GM19455 (cell line): ENCODE measurements at regions not wholly inside any gene's neighbourhood (a gene's known extent, or its start where the extent isn't known, plus 50 kb on each side); places are given as distances from the start of the nearest gene placed in this dataset.
"Not testable (repeated sequence)": the region's sequence is repeated elsewhere in the genome, so short reads cannot be mapped to it uniquely, and the experiment has no call there.

Source experiments
- ATAC-seq: cut with Tn5 transposase; IDR thresholded peaks from one replicate; pipeline ENCODE4 v1.9.1; 2021; ENCODE audit not compliant: unreplicated experiment

- ATAC-seq: no peak
Observed at GRCh38 chr13:62906469-62906868, 1490.8 kb upstream of the PCDH20 start.

DNA sequence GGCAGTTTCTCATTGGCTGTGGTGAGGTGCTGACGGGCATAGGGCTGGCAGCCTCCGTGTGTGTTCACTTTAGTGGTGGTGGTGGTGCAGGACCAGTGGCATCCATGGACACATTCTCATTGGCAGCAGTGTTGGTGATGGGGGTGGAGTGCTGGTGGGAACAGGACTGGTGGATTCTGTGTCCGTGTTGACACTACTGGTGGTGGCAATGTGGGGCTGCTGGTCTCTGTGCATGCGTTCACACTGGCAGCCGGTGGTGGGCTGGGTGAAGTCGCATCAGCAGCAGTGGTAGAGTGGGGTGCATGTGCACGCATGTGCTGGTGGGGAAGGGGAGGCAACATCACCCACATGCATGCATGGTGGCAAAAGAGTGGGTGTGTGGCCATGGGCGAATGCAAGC is 1471.4 kb upstream of the PCDH20 start:
- ATAC-seq: no peak

- no peak for ATAC-seq
Observed at GRCh38 chr13:62879071-62879470, 1463.4 kb upstream of the PCDH20 start.

GRCh38 chr13:62875118-62875640 is 1459.5 kb upstream of the PCDH20 start:
- ATAC-seq: no peak

DNA sequence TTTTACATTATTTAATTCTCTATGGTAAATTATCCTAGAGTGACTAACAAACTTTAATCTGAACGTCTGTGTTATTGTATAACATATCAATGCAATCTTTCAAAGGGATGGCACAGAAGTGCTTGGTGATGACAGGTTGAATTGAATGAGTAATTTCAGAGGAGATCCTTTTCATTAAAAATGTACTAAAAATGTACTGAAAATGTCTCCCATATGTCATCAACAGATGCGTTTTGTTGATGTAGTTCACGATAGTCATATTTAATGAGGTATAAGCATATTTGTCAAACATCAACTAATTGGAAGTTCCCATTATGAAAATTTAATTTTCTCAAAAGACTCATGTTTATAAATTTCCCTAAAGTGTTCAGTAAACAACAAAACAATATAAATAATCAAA is 1434.7 kb upstream of the PCDH20 start:
- no peak for ATAC-seq

DNA sequence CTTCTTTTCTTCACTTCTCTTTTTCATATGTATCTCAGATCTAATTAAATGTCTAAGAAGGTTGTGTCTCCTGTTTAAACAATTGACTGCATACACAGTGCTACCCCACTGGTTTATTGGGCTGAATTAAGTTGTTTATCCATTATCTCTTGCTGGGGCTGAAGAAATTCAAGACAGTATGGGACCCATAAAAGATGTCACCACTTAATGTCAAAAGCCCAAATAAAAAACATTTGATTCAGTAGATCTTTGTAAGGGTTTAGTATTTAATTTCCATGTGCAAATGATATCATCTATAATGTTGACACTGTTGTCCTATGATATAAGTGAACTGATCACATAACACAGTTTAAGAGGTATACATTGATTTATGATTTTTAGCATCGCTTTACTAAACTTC is 1431.9 kb upstream of the PCDH20 start:
- ATAC-seq: no peak

DNA sequence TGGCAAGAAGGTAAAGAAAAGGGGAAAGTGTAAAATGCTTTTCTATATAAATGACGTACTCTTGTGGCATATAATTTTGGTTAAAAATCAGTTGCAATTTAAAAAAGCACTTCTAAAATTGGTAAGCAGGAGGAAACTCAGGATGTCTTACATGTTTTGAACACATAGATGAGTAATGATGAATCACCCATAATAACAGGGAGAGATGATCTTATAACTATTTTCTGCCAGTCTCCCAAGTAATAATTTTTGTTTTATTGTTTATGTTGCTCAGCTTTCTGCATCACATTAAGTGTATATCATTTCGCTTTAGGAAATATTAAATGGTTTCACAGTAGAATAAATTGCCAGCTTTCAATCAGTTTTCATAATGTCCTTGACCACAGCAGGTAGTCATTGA is 1430.7 kb upstream of the PCDH20 start:
- no peak for ATAC-seq

DNA sequence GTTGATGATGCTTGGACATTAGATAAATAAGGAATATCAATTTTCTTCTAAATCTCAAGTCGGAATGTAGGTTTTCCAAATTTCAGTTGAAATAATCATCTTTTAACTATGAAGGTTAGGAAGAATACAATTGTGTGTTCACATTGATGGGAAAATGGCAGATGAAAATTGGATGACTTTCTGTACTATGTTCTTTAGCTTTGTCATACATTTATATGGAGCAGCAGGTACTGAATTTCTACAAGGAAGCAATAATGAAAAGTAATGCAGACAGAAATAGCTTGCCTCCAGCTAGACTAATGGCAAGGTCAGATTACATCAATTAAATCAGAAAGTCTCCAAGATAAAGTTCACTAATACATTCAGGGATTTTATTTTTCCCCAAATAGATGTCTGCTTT is 1423.7 kb upstream of the PCDH20 start:
- ATAC-seq: no peak

DNA sequence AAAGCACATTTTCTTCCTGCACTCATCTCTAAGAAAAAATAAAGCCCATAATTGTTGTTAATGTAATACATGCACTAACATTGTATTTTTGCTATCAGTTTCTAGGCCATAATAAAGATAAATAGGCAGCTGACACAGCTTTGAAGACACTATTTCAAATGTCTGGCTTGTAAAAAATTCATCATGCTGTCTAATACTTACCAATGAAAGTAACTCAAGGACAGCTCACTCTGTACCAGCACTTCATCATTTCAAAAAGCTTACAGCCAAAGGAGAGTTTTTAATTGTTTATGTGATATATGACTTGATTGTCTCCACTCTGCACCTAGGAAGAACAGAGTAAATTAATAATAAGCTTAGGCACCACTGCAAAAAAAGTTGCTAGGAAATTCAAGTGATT is 1423.3 kb upstream of the PCDH20 start:
- no peak for ATAC-seq

DNA sequence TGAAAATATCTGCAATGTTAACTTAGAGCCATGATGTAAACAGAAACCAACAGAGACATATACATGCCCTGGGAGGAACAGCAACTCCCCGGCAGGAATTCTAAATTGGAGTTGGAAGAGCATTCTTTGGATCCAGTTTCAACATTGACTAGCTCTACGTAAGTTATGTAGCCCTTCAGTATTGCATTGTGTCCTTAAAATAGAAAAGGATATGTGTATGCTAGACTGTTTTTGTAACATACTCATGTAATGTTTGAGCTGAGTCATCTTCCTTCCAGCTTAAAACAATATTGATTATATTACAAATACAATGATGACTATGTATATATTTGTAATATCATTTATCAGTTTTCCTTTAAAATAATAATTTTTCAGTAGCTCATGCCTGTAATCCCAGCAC is 1422.2 kb upstream of the PCDH20 start:
- ATAC-seq: no peak

GRCh38 chr13:62829486-62829885 is 1413.8 kb upstream of the PCDH20 start:
- no peak for ATAC-seq

DNA sequence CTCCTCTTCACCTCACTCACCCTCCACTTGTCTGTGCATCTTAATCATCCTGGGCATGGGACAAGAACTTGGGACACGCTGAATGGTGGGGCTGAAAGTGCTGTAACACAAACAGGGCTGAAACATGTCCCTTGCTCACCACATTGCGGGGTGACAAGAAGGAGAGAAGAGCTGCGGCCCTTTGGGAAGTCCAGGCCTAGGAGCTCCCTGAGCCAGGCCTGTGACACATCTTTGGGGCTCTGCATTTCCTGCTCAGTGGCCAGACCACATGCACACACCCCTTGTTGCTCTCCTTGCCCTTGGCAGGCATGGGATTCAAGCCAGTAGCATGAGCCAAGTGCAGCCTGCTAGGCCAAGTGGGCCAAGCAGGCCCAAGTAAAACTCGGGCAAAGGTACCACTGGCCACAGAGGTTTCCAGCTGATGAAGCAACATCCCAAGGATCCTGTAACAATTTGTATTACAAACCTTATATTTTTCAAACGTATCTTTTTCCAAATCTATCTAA is 1384.3 kb upstream of the PCDH20 start:
- no peak for ATAC-seq

GRCh38 chr13:62799038-62799535 is 1383.4 kb upstream of the PCDH20 start:
- ATAC-seq: no peak

GRCh38 chr13:62793850-62794249 is 1378.2 kb upstream of the PCDH20 start:
- no peak for ATAC-seq

DNA sequence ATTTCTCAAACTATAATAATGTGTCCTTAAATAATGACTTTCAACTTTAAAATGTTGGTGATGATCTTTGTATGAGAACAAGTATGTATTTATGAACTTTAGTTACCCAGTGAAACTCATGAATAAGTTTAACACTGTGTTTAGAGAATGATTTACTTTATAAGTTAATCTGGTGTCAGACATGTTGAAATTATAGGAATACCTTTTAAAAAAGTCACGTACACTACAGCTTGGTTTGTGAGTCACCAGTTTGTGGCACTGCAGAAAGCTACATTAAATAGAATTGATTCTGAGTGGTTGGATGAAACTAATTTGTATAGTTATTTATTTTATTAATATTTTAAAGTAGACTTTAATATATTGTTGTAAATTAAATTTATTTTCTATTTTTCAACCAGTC is 1366.2 kb upstream of the PCDH20 start:
- no peak for ATAC-seq

DNA sequence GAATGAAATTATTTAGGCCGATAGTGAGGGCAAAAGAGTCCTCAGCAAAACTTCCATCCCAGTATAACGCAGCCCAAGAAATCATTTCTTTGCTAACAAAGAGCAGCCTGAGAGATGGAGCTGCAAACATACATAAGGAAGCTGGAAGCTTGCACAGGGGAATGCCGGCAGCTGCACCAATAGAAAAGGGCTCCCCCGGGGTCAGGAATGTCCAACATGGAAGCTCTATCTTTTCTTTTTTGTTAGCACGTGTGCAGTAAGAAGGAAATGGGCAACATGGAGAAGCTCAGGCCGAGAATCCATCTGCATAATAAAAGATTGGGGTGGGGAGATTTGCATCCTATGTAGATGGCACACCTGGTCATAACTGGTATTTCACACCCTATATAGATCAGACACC is 1363.5 kb upstream of the PCDH20 start:
- no peak for ATAC-seq

DNA sequence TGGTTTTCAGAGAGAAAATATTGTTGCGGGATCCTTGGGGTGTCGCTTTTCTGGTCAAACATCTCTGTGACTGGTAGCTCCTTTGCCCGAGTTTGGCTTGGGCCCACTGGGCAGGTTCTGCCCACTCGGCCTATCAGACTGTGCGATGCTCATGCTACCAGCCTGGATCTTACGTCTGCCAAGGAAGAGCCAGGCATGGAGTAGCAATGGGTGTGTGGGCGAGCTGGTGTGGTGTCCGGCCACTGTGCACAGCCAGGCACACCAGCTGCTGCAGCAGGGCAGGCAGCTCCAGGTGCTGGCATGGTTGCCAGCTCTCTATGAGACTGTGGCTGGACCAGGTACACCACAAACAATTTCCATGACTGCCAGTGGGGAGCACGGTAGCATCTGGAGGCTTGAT is 1351.8 kb upstream of the PCDH20 start:
- no peak for ATAC-seq

DNA sequence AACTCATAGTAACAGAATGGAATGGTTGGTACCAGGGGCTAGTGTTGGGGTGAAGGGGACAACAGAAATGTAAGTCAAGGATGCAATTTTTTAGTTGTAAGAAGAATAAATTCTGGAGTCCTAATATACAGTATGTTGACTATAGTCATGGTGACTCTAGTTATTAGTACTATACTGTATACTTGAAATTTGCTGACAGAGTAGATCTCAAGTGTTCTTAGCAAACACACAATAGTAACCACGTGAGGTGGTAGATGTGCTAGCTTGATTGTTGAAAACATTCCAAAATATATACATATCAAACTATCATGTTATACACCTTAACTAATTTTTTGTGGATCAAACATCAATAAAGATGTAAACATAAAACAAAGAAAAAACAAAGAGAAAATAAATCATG is 1345.1 kb upstream of the PCDH20 start:
- ATAC-seq: no peak

GRCh38 chr13:62747629-62748028 is 1332.0 kb upstream of the PCDH20 start:
- no peak for ATAC-seq

GRCh38 chr13:62747152-62747551 is 1331.5 kb upstream of the PCDH20 start:
- ATAC-seq: no peak

- ATAC-seq: not testable (repeated sequence)
Observed at GRCh38 chr13:62729746-62730145, 1314.1 kb upstream of the PCDH20 start.

GRCh38 chr13:62721893-62722292 is 1306.2 kb upstream of the PCDH20 start:
- no peak for ATAC-seq

GRCh38 chr13:62711948-62712347 is 1296.3 kb upstream of the PCDH20 start:
- not testable (repeated sequence) for ATAC-seq
